ENCODE measurements at regions not wholly inside any gene's neighbourhood (a gene's known extent, or its start where the extent isn't known, plus 50 kb on each side); places are given as distances from the start of the nearest gene placed in this dataset.

- DNase-seq (ENCODE audit: low read depth), result no peak
These were observed 433.8 kb downstream of the NAF1 start for GRCh38 chr4:162732876-162733275.

- DNase-seq (ENCODE audit: low read depth), result no peak
These were observed 438.9 kb downstream of the NAF1 start for GRCh38 chr4:162727766-162728165.

GRCh38 chr4:162727232-162727631 lies 439.5 kb downstream of the NAF1 start:
- no peak for DNase-seq (ENCODE audit: low read depth)

- DNase-seq (ENCODE audit: low read depth), result no peak
These were observed 451.3 kb downstream of the NAF1 start for GRCh38 chr4:162715401-162715800.

GRCh38 chr4:162707962-162708361 lies 458.7 kb downstream of the NAF1 start:
- no peak for DNase-seq (ENCODE audit: low read depth)

- DNase-seq (ENCODE audit: low read depth), result no peak
These were observed 460.1 kb downstream of the NAF1 start for GRCh38 chr4:162706632-162707031.

DNA sequence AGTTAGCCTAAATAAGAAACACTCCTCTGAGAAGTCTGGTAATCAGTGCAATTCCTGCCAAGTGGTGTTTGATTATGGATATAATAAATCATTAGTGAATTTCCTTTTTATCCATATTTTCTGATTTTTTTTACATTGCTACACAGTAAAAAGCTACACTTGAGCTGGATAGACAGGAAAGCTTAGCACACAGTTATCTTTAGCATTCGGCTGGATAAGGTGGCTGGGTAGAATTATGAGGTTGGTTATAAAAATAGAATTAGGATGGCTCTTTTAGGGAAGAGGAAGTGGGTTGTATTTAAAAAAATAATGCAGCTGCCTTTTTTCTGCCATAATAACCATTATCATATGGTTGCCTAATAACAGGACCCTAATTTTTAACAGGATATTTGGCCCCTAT lies 460.6 kb downstream of the NAF1 start:
- no peak for DNase-seq (ENCODE audit: low read depth)

- no peak for DNase-seq (ENCODE audit: low read depth)
These were observed 461.4 kb downstream of the NAF1 start for GRCh38 chr4:162705130-162705803.

DNA sequence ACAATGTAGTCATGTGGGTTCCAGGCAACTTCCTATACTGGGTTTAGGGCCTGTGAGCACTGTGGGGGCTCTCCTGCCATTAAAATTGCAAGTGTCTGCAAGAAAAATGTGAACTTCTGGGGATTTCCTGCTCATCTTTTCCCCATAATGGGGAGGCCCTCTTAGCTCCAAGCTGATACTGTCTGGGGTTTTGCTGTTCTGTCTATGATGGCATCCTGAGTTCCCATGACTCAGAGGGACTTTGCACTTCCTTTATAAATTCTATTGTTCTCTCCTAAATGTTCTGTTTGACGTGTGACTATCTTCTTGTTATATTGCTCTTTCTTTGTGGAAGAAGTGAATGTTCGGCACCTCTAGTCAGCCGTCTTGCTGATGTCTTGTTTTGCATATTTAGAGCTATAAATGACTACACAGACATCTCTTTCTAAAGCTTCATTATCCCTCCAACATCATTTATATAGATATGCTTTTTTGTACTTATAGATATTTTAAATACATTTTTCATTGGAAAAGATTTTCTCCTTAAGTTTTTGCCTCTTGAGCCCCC lies 465.8 kb downstream of the NAF1 start:
- no peak for DNase-seq (ENCODE audit: low read depth)

- no peak for DNase-seq (ENCODE audit: low read depth)
These were observed 466.3 kb downstream of the NAF1 start for GRCh38 chr4:162700358-162700757.

GRCh38 chr4:162699629-162700028 lies 467.1 kb downstream of the NAF1 start:
- no peak for DNase-seq (ENCODE audit: low read depth)

- no peak for DNase-seq (ENCODE audit: low read depth)
These were observed 481.3 kb downstream of the NAF1 start for GRCh38 chr4:162685410-162685809.

DNA sequence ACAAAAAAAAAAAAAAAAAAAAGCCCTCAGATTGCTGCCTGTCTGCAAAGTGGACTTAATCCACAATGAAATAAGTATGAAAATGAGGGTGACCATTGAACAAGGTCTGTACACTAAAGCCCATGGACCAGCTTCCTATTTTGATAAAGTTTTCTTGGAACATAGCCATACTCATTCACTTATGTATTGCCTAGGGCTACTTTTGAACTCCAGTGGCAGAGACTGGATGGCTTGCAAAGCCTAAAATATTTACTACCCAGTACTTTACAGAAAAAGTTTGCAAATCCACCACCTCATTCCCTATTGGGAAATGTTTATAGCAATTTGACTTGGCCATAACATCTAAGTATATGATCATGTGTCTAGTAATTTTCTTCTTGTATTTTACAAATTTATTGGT lies 481.7 kb downstream of the NAF1 start:
- no peak for DNase-seq (ENCODE audit: low read depth)

DNA sequence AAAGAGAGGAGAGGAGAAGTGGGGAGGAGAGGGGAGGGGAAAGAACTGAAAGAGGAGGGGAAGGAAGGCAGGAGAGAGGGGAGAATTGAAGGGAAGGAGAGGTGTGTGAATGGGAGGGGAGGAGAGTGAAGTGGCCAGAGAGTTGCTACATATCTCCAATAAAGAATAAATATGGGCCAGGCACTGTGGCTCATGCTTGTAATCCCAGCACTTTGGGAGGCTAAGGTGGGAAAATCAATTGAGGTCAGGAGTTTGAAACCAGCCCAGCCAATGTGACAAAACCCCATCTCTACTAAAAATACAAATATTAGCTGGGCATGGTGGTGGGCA lies 482.4 kb downstream of the NAF1 start:
- DNase-seq (ENCODE audit: low read depth), result no peak

DNA sequence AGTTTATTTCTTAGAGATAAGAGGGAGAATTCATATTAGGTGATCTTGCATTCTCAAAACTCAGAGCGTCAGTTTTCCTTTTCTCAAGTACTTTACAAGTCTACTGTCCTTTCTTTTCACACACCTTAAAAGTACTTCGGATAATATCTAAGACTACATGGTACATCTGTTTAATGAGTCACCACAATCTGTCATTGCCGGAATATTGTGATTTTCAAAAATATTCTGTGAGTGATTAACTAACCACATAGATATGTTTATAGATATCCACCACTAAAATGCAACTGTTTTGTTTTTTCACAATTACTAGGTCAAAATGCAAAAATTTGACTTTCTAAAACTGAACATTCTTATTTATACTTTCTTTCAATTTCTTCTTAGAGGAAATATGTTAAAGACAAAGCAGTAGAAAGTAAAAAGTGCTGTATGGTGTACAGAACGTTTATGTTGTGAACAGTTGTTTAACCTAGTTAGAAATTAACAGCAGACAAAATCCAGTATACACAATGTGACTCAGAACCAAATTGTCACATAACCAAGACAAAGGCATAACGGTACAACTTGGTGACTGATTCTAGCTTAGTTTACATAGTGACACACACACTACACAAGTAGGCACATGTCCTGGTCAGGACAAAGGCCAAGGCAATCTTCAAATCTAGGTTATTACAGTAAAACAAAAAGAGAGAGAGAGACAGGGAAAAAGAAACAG lies 482.9 kb downstream of the NAF1 start:
- DNase-seq (ENCODE audit: low read depth), result no peak

DNA sequence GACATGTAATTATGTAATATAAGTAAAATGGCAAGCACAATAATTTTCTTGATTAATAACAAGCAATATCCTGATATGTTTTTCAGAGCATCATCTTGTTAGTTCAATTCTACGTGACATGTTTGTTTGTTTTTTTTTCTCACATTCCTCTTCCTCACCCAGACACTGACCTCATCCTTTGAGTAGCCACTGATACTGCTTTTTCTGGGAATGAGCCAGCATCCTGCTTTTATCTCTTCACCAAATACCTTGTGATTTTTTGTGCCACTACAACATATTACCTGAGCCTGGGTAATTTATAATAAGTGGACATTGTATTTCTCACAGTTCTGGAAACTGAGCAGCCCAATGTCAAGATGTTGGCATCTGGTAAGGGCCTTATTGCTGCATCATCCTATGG lies 484.0 kb downstream of the NAF1 start:
- no peak for DNase-seq (ENCODE audit: low read depth)

DNA sequence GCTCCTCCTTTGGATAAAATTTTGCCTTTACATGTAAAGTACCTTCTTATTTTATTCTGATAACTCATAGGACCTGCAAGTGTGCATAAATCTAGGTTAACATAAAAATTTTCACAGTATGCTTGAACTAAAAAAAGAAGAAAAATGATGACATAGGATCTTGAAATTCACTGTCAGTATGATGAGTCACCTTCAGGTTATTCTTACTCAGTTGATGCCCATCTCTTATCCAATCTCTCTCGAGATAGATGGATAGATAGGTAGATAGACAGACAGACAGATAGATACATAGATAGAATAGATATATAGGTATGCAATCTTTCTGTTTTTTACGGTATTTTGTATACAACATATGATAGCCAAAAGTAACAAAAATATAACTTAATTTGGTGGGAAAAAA lies 485.5 kb downstream of the NAF1 start:
- DNase-seq (ENCODE audit: low read depth), result no peak

GRCh38 chr4:162675661-162676060 lies 491.0 kb downstream of the NAF1 start:
- no peak for DNase-seq (ENCODE audit: low read depth)

DNA sequence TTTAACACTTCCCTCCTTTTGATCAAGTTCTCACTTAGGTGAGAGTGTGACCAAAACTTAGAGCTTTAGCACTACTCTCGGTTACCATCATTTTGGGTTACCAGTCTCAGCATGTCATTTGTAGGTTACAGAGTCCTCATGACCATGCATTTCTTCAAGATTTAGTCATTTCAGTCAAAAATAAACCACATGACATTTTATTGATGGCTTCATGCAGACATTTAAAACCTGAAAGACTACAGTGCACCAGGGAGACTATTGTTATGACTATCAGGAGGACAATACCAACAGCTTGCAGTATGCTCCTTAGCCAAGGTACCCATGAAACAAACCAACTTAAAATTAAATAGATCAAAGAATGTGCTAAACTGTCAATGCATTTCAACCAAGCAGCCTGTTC lies 498.1 kb upstream of the FSTL5 start:
- no peak for DNase-seq (ENCODE audit: low read depth)

DNA sequence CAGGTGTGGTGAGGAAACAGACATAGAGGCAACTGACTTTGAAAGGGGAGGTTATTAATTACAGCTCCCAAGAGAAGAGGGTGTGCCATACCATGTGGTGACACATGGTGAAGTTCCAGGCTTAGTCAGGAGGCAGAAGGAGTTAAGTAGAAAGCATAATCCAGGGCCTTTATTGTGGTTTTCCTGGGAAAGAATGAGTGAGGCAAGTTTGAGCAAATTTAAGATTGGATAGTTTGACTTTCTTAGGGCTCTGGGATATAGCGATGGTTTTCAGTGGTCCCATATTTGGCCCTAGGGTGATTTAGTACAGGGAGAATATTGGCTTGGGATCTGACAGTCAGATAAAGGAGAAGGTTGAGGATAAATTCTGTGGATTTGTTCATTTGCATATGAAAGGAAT lies 495.9 kb upstream of the FSTL5 start:
- DNase-seq (ENCODE audit: low read depth), result no peak

GRCh38 chr4:162657966-162658365 lies 494.2 kb upstream of the FSTL5 start:
- DNase-seq (ENCODE audit: low read depth), result no peak

GRCh38 chr4:162650166-162650565 lies 486.4 kb upstream of the FSTL5 start:
- DNase-seq (ENCODE audit: low read depth), result no peak

- DNase-seq (ENCODE audit: low read depth), result no peak
These were observed 481.6 kb upstream of the FSTL5 start for GRCh38 chr4:162645381-162645780.

- DNase-seq (ENCODE audit: low read depth), result no peak
These were observed 480.5 kb upstream of the FSTL5 start for GRCh38 chr4:162644346-162644745.

All from GM04504 (cell line).